ENCODE measurements at regions not wholly inside any gene's neighbourhood (a gene's known extent, or its start where the extent isn't known, plus 50 kb on each side); places are given as distances from the start of the nearest gene placed in this dataset.

DNA sequence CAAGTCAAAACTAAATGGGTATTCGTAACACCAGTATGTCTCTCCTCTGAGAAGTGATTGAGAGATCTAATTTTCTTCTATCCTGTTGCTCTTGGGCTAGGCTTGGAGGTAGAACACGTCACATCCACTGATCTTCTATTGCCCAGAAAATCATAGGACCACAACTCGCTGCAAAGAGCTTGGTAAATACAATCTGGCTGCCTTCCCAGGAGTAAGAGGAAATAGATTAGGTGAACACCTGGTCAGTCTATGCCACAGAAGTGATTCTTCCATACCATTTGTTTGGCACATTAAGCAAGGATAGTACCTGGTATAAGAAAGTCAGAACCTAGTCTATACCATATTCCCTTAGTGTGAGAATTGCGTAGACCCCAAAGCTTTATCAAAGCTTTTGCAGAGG, 129.3 kb upstream of the PHYHIPL start:
- no peak for TF ChIP-seq FOXM1 (IDR thresholded peaks at IDR 0.05; ENCODE audit: borderline replicate concordance)
- no peak for TF ChIP-seq ZNF384 (IDR thresholded peaks at IDR 0.05)
- TF ChIP-seq ELF4 (IDR thresholded peaks at IDR 0.05): no peak
- TF ChIP-seq TARDBP (IDR thresholded peaks at IDR 0.05): no peak
